Ectodermal cell (in vitro differentiated cells): ENCODE measurements at regions not wholly inside any gene's neighbourhood (a gene's known extent, or its start where the extent isn't known, plus 50 kb on each side); places are given as distances from the start of the nearest gene placed in this dataset.
"Not testable (repeated sequence)": the region's sequence is repeated elsewhere in the genome, so short reads cannot be mapped to it uniquely, and the experiment has no call there.

Source experiments
- H3K27ac ChIP-seq: 2 replicates; pipeline ENCODE4 v1.7.0; 2013; ENCODE audit warnings: mild to moderate bottlenecking, low read depth, low read length; ENCODE audit not compliant: insufficient read depth, poor library complexity, severe bottlenecking
- H3K27me3 ChIP-seq: 2 replicates; pipeline ENCODE4 v1.7.0; 2013; ENCODE audit warnings: mild to moderate bottlenecking, low read length; ENCODE audit not compliant: insufficient read depth, control insufficient read depth, poor library complexity, severe bottlenecking
- H3K36me3 ChIP-seq: one replicate; pipeline ENCODE4 v1.7.0; 2013; ENCODE audit warnings: low read length; ENCODE audit not compliant: control insufficient read depth, insufficient read depth
- H3K4me1 ChIP-seq: one replicate; pipeline ENCODE4 v1.7.0; 2013; ENCODE audit warnings: low read length; ENCODE audit not compliant: control insufficient read depth, insufficient read depth
- H3K4me3 ChIP-seq: 2 replicates; pipeline ENCODE4 v1.7.0; 2013; ENCODE audit warnings: low read depth, low read length, control low read depth; ENCODE audit not compliant: insufficient read depth
- H3K9me3 ChIP-seq: 2 replicates; pipeline ENCODE4 v1.7.0; 2013; ENCODE audit warnings: mild to moderate bottlenecking, low read length, moderate library complexity; ENCODE audit not compliant: control insufficient read depth
- WGBS, 2 experiments: methylation state at CpG; one replicate each; pipeline ENCODE4 v1.1.7; 2013; ENCODE audit warnings: missing lambda C conversion rate in 2 of 2; 5-methylcytosine and 5-hydroxymethylcytosine counted together

DNA sequence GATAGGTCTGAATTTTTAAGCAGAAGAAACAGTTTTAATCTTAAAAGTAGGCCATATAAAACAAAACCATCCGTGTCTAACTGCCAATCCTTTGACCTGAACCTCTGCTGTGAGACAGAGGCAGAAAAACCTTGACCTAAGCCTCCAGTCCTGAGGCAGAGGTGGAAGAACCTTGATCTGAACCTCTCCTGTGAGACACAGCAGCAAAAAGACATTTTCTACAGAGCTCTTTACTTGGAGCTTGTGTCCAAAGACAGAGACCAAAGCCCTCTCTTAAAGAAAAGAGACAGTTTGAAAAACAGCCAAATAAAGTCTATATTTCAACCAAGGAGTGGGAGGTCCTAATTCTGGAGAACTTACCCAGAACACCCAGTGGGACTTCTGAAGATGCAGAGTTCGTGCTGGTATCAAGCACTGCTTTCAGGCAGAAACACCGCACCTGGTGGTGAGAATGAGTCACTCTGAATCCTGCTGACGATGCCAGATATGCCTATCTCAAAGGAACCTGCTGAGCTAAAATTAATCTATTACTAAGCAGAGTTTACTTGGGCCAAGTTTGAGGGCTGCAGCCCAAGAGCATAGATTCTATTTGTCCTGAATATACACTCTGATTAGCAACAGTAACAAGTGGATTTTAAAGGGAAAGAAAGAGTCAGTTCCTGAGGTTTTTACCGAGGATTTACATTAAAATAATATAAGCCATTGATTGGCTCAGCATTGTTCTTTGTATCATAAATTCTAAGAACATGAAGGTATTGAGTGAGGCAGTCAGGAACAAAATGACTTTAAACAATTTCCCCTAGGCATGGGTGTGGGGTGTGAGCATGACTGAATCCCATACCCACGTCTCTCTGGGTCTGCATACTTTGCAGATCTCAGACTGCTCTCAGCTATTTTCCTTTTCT, 806.4 kb downstream of the TRIB2 start:
- H3K36me3 ChIP-seq = no peaks in the 10 kb centered on the region
- no peaks in the 10 kb centered on the region for H3K4me1 ChIP-seq
- no peak overlapping the region for H3K27ac ChIP-seq
- H3K9me3 ChIP-seq = no peaks in the 10 kb centered on the region
- H3K27me3 ChIP-seq = no peaks in the 10 kb centered on the region
- WGBS, 2 experiments = 56 to 77% methylated on average over 5 to 6 of the region's 6 CpGs
- H3K4me3 ChIP-seq = no peak overlapping the region

DNA sequence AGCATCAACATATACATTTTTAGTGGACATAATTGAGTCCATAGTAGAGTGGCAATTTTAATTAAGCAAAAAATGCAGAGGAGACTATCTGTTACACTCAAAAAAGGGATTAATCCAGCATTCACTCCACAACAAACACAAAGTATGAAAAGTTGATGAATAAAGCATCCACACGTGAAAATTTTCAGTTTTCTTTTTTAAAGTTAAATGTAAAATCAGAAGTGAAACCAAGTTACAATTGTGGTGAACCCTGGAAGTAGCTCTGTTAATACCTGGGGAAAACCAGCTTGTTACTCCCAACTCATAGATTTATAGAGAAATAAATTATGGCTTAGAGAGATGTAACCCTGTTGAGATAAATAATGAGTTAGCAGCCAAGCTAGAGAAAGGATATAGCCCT, 807.8 kb downstream of the TRIB2 start:
- Histone ChIP-seq H3K36me3 (no peaks in the 10 kb centered on the region), H3K4me1 (no peaks in the 10 kb centered on the region), H3K27ac (no peak overlapping the region), H3K9me3 (no peaks in the 10 kb centered on the region), H3K4me3 (no peak overlapping the region), H3K27me3 (no peaks in the 10 kb centered on the region)
- 90 to 91% methylated on average over 1 of the region's 1 CpG for WGBS, 2 experiments

DNA sequence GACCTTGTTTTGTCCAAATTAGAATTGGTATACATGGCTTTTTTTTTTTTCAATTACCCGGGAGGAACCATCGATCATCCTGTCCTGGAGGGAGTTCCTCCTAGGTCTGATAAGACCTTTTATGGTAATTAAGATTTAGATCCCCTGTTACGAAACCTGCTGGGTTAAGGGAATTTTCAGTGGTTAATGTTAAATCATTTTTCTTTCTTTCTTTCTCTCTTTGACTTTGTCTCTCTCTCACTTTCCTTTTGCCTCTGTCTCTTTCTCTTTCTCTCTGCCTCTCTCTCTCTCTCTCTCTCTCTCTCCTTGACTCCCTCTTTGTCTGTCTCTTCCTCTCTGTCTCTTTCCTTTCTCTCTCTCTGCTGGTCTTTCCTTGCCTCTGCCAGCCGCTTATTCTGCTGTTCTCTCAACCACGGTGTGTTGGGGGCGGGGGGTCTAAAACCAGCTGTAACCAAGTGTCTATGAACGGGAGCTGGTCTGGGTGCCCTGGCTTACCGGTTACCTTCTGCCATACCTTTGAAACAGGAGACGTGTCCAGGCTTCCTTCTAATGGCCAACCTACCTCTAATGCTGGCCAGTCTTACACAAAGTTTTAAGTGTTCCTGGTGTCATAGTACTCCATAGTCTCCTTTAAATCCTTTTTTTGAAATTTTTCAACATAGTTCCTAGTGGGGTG, 815.1 kb downstream of the TRIB2 start:
- not testable (repeated sequence) for H3K4me1 ChIP-seq, H3K27me3 ChIP-seq, H3K4me3 ChIP-seq, H3K36me3 ChIP-seq, H3K9me3 ChIP-seq, H3K27ac ChIP-seq
- WGBS, 2 experiments = 90 to 95% methylated on average over 8 to 9 of the region's 9 CpGs

DNA sequence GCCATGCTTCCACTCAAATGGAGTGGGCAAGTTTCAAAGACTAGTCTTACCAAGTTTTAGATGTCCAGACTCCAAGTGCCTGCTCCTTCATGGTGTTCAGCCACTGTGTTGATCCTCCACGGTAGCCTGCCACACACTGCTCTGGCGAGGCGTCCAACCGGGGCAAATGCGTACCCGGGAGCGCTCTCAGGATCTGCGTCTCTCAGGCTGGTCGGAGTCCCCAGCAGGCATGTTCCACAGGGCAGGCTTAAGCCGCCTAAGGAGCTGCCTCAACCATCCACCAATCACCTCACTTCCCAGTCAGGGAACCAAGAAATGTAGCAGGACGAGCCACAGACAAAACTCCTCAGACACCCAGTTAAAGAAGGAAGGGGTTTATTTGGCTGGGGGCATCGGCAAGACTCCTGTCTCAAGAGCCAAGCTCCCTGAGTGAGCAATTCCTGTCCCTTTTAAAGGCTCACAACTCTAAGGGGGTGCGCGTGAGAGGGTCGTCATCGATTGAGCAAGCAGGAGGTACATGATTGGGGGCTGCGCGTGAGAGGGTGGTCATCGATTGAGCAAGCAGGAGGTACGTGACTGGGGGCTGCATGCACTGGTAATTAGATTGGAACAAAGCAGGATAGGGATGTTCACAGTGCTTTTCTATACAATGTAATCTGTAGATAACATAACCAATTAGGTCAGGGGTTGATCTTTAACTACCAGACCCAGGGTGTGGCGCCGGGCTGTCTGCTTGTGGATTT, 816.2 kb downstream of the TRIB2 start:
- not testable (repeated sequence) for H3K27ac ChIP-seq

DNA sequence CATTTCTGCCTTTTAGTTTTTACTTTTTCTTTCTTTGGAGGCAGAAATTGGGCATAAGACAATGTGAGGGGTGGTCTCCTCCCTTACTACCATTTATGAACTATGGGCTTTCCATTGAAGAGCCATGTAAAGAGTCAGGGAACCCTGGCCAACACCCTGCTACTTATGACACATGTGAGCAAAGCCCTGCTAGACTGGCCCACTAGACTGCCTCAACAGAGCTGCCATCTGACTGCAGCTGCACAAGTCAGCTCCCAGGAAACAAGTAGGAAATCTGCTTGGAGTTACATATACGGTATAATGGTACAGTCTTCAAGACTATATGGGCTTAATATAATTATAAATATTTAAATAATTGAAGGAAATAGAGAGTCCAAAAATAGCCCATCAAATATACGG, 816.8 kb downstream of the TRIB2 start:
- Histone ChIP-seq H3K27ac (no peak overlapping the region), H3K4me3 (no peak overlapping the region), H3K9me3 (no peaks in the 10 kb centered on the region), H3K27me3 (no peaks in the 10 kb centered on the region), H3K4me1 (no peaks in the 10 kb centered on the region), H3K36me3 (no peaks in the 10 kb centered on the region)
- WGBS, 2 experiments = no CpG with 5 or more reads among the region's 2 CpGs

More for the DNA sequence above, 816.2 kb downstream of the TRIB2 start:
- H3K4me1 ChIP-seq, H3K4me3 ChIP-seq, H3K36me3 ChIP-seq, H3K9me3 ChIP-seq, H3K27me3 ChIP-seq: not testable (repeated sequence)
- 89% methylated on average over 20 of the region's 22 CpGs for WGBS, 2 experiments

DNA sequence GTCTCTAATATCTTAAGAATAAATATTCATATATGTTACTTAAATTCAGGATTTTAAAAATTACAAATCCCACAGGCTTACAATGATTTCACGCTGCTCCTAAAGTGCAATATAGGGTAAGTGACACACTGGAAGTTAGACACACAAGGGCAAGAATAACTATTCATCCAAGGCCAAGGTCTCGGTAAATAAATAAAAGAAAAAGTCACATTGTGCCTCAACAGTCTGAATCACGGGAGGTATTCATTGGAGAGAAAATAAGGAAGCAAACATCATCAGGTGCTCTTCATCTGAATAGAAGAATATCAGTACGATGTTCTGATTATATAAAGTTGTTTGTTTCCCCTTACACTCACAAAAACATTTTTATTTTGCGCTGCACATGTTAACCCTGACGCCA, 820.2 kb downstream of the TRIB2 start:
- Histone ChIP-seq H3K4me3 (no peak overlapping the region), H3K36me3 (no peaks in the 10 kb centered on the region), H3K9me3 (no peaks in the 10 kb centered on the region), H3K27ac (no peak overlapping the region), H3K4me1 (no peaks in the 10 kb centered on the region), H3K27me3 (no peaks in the 10 kb centered on the region)
- WGBS, 2 experiments = 76 to 82% methylated on average over 4 to 5 of the region's 6 CpGs

DNA sequence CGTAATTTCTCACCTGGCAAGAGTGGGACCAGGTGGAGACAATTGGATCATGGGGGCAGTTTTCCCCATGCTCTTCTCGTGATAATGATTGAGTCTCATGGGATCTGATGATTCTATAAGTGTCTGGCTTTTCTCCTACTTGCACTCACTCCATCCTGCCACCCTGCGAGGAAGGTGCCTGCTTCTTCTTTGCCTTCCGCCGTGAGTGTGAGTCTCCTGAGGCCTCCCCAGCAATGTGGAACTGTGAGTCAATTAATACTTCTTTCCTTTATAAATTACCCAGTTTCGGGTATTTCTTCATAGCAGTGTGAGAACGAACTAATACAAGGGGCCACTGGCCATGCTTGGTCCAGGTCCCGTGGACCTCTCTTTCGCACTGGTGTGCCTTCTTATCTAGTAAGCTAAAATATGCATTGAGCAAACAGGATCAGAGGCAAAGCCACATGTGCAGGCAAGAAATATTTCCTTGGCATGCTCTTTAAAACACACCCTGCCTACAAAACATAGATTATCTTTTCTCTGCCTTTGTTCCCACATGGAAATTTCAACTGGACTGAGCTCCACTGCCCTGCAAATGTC, 821.1 kb downstream of the TRIB2 start:
- Histone ChIP-seq H3K4me3 (no peak overlapping the region), H3K9me3 (no peaks in the 10 kb centered on the region), H3K4me1 (no peaks in the 10 kb centered on the region), H3K36me3 (no peaks in the 10 kb centered on the region), H3K27ac (no peak overlapping the region), H3K27me3 (no peaks in the 10 kb centered on the region)
- 89% methylated on average over 9 of the region's 9 CpGs for WGBS, 2 experiments

DNA sequence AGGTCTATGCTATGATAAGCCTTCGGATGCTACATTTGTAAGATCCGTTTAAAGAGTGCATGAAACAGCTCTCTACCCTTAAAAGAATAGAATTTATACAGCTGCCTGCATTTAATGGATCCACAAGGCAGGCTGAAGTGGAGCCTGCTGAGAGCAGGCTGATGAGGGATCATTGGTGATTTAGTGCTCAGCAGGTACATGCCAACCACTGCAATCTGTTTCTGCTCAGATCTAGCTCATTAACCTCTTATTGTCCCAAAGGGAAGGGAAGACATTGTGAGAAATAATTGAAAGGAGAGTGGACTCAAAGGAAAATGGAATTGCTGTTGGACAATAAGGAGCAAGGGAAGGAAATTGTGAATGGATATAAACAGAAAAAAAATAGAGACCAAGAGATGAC, 822.6 kb downstream of the TRIB2 start:
- Histone ChIP-seq H3K4me1 (no peaks in the 10 kb centered on the region), H3K4me3 (no peak overlapping the region), H3K36me3 (no peaks in the 10 kb centered on the region), H3K27me3 (no peaks in the 10 kb centered on the region), H3K9me3 (no peaks in the 10 kb centered on the region), H3K27ac (no peak overlapping the region)
- 68 to 71% methylated on average over 2 of the region's 2 CpGs for WGBS, 2 experiments

DNA sequence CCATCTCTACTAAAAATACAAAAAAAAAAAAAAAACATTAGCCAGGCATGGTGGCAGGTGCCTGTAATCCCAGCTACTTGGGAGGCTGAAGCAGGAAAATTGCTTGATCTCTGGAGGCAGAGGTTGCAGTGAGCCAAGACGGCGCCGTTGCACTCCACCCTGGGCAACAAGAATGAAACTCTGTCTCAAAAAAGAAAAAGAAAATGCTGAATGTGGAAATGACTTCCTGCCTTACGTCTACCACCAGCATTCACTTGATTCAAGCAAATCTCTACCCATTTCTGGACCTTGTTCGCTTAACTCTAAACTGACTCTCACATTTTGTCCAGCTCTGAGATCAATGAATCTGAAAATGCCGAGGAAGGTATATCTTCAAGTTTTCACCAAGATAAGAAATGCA, 825.3 kb downstream of the TRIB2 start:
- Histone ChIP-seq H3K4me3 (no peak overlapping the region), H3K9me3 (no peaks in the 10 kb centered on the region), H3K36me3 (no peaks in the 10 kb centered on the region), H3K27ac (no peak overlapping the region), H3K27me3 (no peaks in the 10 kb centered on the region), H3K4me1 (no peaks in the 10 kb centered on the region)
- WGBS, 2 experiments = 86 to 90% methylated on average over 5 to 6 of the region's 6 CpGs

DNA sequence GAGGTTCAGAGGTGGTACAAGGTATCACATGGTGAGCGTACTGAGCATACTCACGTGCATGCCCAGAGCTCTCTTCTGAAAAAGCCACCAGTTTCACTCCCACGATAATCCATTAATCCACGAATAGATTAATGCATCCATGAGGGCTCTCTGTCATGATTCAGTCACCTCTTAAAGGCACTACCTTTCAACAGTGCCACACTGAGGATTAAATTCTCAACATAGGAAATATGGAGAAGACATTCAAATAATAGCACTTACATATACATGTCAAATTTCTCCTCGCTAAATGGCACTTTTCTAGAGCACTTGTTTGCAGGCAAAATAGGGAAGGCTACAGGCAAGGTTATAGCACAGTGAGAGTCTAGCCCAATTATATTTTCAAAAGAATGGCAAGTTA, 825.9 kb downstream of the TRIB2 start:
- no peaks in the 10 kb centered on the region for H3K27me3 ChIP-seq
- no peaks in the 10 kb centered on the region for H3K4me1 ChIP-seq
- no peaks in the 10 kb centered on the region for H3K9me3 ChIP-seq
- 88% methylated on average over 5 of the region's 5 CpGs for WGBS, 2 experiments
- H3K27ac ChIP-seq = no peak overlapping the region
- H3K4me3 ChIP-seq = no peak overlapping the region
- H3K36me3 ChIP-seq = no peaks in the 10 kb centered on the region
